ENCODE measurements at regions not wholly inside any gene's neighbourhood (a gene's known extent, or its start where the extent isn't known, plus 50 kb on each side); places are given as distances from the start of the nearest gene placed in this dataset.

DNA sequence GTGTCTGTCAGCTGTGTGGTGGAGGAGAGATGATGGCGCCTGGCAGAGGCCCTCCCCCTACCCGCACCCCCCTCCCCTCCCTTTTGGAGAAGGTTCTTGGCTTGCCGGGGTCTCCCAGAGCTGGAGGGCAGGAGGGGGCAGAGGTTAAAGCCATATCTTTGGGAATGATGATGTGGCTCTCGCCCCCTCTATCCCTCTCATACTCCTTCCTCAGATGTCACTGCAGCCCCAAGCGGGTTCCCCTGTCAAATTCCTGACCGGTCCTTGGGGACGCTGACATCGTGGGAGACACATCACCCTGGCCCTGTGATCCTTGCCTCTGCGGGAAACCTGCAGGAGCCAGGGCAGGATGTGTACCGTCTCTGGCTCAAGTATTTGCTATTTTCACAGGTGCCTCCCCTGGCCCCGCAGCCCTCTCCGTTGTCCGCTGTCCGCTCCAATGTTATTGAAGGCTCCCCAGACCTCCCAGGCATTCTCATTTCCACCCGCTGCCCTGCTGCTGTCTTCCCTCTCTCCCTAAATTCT, 109.5 kb downstream of the FOXD1 start:
- DNase-seq (ENCODE audit: low spot score) = no peak

DNA sequence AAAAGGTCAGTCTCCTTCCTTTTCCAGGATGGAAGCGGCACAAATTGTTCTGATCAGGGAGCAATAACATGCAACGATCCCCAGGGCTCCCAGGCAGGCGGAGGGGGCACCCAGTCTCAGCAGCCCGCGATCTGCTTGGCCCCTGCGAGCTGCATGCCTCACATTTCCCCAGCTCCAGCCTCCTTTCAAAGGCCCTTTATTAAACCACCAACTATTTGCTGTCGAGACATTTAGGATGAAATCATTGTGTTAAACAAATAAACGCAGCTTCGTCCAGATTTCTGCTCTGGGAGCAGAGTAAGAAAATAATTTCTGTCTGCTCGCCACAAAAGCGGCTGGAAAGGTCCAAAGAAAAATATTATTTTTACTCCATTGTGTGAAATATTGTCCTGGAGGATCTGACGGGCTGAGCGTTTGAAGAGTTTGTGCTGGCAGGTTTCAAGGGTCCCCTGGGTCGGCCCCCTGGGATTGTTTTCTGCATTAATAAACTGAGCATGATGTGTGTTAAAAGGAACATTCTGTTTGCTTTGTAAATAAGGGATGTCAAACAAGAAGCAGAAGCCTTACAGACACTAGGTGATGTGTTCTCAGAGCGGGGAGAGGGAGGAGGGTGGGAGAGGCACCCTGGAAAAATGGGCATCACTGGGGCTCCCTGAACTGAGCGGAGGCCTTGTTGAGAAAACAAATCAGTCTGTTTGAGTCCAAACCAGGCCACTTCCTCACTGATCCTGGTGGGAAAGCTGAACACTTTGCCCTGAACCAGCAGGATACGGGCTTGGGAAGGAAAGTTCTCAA, 110.1 kb downstream of the FOXD1 start:
- no peak for DNase-seq (ENCODE audit: low spot score)

DNA sequence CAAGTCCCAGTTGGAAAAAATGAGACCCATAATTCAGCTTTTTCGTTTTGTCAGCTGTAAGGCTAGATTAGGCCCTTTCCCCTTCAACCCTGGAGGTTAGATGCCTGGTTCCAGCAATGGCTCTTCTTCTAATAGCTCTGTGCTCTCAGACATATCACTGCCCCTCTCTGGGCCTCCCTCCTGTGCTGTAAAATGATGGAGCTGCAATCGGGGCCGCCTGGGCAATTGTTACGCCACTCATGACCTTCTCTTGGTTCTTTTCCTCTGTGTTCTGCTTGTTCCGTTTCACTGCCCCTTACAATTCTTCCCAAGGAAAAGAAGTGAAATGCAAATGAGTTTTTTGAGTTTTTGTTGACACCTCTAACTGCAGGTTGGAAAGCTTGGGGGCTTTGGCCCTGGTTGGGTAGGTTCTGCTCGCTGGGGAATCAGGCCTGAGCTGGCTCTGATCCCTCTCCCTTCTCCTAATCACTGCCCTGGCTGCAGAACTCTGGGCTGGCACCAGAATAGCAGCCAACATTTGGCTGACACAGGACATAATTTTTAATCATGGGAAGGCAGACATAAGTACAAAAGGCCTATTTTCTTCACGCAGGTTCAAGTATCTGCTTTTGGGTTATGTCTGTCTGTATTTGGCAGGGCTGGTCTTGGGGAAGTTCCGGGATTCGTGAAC, 110.9 kb downstream of the FOXD1 start:
- no peak for DNase-seq (ENCODE audit: low spot score)

DNA sequence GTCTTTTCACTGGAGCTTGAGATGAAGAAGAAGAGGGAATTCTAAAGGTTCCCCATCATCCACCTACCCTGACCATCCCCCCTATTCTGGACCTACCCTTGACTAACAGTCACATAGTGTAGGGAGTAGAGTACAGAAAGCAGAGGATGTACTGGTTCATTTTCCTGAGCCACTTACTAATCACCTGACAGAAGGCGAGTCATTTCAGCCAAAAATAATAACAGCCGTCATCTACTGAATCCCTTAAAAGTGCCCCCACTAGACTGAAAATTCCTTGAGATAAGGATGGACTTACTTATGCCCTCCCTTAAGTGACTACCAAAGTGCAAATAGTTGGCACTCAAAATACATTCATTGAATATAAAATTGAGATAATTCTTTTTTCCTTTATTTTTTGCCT, 112.2 kb downstream of the FOXD1 start:
- no peak for DNase-seq (ENCODE audit: low spot score)

- DNase-seq (ENCODE audit: low spot score) = no peak
Measured at GRCh38 chr5:73333944-73334703, 114.5 kb downstream of the FOXD1 start.

DNA sequence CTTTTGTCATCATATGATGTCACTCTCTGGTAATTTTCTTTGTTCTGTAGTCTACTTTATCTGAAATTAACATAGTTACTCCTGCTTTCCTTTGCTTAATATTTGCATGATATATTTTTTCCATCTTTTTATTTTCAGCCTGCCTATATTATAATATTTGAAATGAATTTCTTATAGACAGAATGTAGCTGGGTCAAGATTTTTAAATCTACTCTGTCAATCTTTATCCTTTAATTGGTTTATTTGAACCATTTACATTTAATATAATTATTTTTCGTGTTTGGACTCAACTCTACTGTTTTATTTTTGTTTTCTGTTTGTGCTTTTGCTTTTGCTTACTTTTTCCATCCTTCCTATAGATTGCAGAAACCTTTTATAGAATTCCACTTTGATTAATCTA, 118.0 kb downstream of the FOXD1 start:
- no peak for DNase-seq (ENCODE audit: low spot score)

DNA sequence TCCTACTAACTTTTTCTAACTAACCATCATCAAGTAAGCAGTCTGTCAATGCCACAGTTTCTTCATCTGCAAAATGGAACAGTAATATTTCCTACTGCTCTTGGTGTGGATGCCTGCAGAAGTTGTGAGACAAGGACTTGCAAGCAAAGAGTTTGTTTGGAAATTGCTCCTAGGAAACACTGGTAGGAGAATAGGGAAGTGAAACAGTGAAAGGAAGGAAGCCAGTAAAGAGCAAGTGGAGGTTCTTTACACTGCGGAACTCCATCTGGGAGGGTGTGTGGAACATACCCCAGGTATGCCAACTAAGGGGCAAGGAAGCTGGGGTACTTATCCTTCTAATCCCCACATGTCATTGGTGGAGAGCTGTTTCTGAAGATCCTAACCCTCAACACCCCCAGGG, 119.9 kb downstream of the FOXD1 start:
- no peak for DNase-seq (ENCODE audit: low spot score)

- DNase-seq (ENCODE audit: low spot score) = peak; percentile 39
Measured at GRCh38 chr5:73327908-73328455, 120.6 kb downstream of the FOXD1 start.

DNA sequence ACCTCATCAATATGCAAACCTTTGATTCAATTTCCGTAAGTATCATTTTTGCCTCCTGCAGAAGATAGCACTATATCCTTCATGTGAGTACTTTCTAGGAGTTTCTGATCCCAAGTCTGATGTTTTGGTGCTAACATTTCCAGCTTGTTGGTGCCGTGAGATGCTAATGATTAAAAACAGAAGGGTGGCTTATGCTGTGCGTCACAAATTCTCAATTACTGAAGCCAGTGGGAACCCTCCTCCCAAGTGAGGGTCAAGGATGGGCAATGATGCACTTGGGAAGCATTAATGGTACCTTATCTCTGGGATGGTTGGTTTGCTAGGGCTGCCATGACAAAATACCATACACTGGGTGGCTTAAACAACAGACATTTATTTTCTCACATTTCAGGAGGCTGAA, 123.0 kb downstream of the FOXD1 start:
- DNase-seq (ENCODE audit: low spot score) = no peak

DNA sequence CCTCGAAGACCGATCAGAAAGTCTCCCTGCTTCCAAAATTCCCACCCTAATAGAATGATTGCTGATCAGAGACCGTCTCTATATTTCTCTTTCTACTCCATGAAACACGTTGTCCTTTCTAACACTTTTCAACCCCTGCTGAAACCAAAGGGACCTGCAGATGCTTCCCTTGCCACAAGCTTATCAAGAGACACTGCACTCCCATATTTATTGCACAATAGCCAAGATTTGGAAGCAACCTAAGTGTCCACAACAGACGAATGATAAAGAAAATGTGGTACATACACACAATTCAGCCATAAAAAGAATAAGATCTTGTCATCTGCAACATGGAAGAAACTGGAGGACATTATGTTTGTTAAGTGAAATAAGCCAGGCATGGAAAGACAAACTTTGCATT, 125.1 kb downstream of the FOXD1 start:
- no peak for DNase-seq (ENCODE audit: low spot score)

- DNase-seq (ENCODE audit: low spot score) = peak; percentile 18
Measured at GRCh38 chr5:73322437-73323076, 126.0 kb downstream of the FOXD1 start.

DNA sequence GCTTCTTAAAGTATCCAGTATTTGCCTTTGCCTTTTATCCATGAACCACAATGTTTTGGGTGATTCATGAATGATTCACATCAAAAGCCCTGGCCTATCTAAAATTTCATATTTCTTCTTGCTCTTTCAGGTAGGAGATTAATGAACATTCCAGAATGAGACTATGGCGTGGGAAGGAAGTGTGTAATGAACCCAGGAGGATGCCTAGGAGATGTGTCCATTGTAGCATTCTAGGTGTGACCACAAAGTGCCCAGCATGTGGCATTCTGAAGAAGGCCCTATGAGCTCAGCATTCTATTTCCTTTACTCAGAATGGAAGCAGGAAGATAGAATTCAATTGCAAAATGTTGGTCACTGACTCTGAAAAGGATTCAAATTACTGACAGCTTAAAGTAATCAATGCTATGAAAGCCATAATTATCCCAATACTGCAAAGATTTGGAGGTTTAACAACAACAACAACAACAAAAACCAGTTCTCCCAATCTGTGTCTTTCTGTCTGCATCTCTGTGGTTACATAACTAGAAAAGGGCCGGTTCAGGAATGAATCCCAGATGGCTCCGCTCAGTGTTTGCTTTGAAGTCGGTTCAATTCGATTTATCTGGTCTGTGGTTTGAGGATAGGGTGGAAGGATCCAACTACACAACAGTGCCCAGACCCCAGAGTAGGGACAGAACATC, 126.7 kb downstream of the FOXD1 start:
- DNase-seq (ENCODE audit: low spot score) = peak; percentile 86

DNA sequence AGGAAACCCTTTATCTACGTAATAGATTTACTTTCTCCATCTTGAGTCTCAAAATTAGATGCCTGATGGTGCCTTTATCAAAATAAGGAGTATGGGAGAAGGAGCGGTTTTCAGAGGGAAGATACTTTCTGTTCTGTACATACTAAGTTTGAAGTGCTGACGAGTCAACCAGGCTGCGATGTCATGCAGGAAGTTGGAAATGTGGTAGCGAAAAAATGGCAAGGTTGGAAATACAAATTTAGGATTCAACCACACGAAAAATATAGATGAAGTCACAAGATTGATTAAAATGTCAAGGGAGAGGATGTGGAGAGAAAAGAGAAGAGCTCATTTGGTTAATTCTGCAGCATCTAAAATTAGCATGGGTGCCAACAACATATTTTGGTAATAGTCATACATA, 129.5 kb downstream of the FOXD1 start:
- no peak for DNase-seq (ENCODE audit: low spot score)

DNA sequence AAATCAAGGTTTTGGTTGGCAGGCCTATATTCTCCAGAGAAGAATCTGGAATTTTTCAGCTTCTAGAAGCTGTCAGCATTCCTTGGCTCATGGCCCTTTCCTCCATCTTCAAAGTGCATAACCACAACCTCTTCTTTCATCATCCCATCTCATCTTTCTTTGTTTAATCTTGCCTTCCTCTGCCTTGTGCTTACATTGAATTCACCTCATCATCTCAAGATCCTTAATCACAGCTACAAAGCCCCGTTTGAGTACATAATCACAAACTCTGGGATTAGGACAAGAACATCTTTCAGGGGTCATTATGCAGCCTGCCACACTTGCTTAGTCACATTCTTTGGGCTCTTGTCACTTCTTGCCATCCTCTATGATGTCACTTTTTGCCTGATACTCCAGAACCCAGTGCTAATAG, 130.3 kb downstream of the FOXD1 start:
- DNase-seq (ENCODE audit: low spot score) = no peak

DNA sequence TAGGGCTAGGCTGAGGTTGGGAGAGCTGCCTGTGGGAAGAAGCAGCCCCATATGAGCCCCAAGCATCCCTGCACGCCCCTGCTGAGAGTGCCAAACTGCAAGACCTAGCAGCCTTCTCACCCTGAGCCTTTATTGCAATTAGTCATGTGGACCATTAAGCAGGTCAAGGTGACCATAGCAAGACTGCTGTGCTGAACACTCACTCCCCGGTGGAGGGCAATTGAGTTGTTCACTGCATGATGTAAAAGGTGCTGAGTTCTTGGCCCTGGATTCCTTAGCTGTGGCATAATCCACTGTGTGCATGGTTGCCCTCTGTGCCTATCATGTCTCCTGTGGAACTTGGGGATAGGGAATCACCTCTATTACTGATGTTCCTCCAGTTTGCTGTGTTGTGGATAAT, 131.1 kb downstream of the FOXD1 start:
- DNase-seq (ENCODE audit: low spot score) = no peak

DNA sequence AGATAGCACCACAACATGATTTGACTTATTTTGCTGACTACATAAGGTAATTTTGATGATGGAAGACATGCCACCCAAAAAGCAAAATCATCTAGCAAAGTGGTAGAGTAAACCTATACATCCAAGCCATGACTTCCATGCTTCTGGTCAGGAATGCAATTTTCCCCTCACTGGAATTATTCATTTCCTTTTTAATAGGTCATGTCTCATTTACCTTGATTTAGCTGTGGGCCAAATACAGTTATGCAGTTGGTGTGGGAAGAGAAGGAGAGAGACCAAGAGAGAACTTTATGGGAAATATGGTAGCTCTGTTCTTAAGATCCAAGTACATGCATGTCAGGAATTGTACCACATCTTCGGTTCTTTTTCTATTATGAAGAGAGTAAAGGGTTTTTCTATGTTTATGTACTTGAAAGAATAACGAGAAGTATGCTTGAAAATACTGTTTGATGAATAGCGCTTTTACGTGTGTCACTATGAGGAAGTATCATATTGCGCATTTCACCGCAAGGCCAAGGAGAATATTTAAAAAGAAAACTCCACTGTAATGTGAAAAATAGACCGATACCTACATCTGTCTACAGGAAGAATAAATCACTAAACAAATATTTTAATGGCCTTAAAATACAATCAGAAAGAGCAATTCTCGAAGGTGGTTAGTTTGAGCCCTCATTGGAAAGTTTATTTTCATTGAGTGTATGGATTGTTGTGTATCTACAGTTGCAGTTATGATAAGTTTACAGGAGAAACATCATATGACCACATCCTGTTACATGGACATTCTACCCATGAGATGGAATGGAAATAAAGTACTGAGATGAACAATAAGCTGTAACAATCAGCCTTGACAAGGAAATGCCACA, 134.0 kb downstream of the FOXD1 start:
- no peak for DNase-seq (ENCODE audit: low spot score)

DNA sequence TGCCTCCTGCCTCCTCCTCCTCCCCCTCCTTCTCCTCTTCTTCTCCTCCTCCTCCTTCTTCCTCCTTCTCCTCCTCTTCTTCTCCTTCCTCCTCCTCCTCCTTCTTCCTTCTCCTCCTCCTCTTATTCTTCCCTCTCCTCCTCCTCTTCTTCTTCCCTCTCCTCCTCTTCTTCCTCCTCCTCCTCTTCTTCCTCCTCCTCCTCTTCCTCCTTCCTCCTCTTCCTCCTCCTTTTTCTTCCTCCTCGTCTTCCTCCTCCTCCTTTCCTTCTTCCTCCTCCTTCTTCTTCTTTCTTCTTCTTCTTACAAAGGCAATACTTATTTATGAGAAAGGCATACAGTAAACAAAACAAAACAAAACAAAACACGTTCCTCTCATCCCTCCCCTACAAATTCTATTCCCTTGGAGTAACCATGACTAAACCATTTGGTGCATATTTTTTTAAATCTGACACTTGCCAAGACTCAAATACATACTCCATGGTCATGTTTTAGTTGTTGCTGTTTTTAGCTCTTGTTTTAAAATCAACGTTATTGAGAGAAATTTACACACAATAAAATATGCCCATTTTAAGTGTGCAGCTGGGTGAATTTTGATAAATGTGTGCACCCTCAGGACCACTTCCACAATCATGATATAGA, 135.6 kb downstream of the FOXD1 start:
- no peak for DNase-seq (ENCODE audit: low spot score)

DNA sequence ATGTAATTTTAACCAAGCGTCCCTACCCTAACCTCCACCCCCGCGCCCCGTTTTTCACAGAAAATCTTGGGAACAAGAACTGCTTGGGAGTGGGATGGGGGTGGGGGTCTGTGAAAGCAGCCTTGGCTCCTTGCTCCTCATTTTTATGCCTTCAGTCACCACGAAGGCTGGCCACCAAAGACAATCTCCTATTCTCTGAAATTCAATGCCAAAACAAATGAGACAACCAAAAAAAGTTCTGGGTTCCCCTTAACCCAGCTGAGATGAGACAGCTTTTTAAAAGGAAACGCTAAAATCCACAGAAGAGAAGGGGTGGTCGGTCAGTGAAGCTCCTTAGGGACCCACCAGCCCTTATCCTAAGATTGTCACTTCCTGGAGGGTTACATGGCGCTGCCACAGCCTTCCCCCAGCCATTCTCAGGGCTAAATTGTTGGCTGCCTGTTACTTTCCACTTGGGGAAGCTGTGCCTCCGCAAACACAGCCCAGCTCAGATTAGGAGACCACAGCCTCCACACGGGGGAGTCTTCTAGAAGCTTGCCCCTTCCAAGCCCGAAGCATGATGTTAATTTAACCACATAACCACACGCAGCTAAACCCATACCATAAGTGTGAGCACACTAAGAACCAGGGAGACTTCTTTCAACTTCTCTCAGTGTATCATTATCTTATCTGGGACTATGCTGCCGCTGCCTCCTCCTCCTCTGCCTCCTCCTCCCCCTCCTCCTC, 136.3 kb downstream of the FOXD1 start:
- peak; percentile 46 for DNase-seq (ENCODE audit: low spot score)

All from SW480 (cell line).